LNCaP clone FGC (cell line): ENCODE measurements at regions not wholly inside any gene's neighbourhood (a gene's known extent, or its start where the extent isn't known, plus 50 kb on each side); places are given as distances from the start of the nearest gene placed in this dataset.

Experiments
- DNase-seq: peaks from one replicate; pipeline ENCODE4 v3.0.0-alpha.2; 2011; ENCODE audit warnings: low read depth
- H3K4me3 ChIP-seq: 2 replicates; pipeline ENCODE4 v1.5.1; 2011; ENCODE audit warnings: mild to moderate bottlenecking, low read depth, low read length, control low read depth
- CTCF ChIP-seq: IDR thresholded peaks from 2 replicates; pipeline ENCODE4 v1.5.1; 2012; ENCODE audit warnings: mild to moderate bottlenecking; ENCODE audit not compliant: control insufficient read depth, insufficient read depth; ENCODE audit errors: extremely low read depth

DNA sequence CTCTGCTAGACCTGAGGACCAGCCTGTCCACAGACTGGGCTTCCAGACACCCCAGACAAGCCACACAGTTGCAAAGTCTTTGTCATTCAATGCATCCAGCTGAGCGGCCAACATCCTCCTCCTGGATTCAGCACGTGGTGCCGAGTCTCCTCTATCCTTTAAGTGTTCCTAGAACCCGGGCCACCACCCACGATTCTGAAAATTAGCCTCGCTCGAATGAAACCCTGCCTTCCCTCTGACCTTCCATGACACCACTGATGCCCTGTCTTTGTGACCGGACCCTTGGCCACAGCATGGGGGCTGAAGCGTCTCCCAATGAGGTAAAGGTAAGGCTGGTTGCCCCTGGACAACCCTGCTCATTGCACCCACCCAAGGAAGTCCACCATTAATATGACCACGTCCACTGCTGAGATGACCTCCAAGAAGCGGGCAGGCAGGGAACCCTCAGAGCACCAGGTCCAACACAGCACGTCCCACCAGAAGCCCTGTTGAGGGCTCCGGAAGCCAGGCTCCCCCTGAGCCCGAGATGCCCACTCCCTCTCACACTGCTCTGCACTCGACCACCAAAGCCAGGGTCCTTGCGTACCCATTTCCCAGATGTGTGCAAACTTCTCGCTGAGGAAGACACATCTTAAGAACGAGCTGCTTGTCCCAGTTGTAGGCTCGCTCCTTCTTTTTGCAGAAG is 279.0 kb downstream of the CTTN start:
- no peak for TF ChIP-seq CTCF
- no peak overlapping the region for H3K4me3 ChIP-seq
- no peak for DNase-seq

- no peak for TF ChIP-seq CTCF
- no peak overlapping the region for H3K4me3 ChIP-seq
- no peak for DNase-seq
Observed at GRCh38 chr11:70678931-70679900, 280.9 kb downstream of the CTTN start.

DNA sequence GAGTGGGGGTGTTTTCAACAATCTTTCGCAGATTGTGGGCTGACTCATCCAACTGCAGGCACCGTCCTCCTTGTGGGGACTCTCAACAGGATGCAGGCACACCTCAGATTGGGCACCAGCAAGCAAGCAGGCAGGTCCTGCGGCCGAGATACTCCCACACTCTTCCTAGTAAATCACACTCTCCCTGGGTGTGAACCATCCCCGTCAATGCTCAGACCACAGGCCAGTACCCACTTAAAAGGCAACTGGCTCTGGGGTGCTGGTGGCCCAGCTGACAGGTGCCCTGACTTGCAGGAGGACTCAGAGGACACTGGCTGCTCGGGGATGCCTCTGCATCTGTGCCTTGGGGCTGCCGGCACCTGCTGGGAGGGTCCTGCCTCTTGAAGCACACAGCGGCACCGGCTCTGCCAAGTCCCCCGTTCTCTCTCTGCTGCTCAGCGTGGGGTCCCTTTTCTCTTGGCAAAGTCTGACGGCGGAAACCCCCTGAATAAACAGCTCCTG is 282.5 kb downstream of the CTTN start:
- DNase-seq, result no peak
- TF ChIP-seq CTCF, result no peak
- no peak overlapping the region for H3K4me3 ChIP-seq

GRCh38 chr11:70682056-70682455 is 283.7 kb downstream of the CTTN start:
- no peak for DNase-seq
- TF ChIP-seq CTCF, result no peak
- H3K4me3 ChIP-seq, result no peak overlapping the region

DNA sequence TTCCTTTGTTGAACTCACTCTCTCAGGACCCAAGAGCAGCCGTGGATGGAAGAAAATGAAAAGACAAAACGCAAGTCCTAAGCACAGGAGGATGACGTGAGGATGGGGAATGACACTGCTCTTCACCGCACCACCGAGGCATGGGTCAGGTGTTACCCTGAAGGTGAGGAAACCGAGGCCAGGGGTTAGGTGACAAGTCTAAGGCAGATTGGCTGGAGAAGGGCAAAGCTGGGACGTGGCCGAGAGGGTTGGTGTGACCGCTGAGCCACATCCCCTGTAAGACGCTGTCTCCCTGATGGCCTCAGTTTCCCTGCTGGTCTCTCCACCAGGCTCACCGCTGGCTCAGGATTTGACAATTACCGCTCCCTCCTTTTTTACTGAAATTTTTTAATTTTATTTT is 284.4 kb downstream of the CTTN start:
- H3K4me3 ChIP-seq, result no peak overlapping the region
- DNase-seq, result no peak
- TF ChIP-seq CTCF, result no peak

DNA sequence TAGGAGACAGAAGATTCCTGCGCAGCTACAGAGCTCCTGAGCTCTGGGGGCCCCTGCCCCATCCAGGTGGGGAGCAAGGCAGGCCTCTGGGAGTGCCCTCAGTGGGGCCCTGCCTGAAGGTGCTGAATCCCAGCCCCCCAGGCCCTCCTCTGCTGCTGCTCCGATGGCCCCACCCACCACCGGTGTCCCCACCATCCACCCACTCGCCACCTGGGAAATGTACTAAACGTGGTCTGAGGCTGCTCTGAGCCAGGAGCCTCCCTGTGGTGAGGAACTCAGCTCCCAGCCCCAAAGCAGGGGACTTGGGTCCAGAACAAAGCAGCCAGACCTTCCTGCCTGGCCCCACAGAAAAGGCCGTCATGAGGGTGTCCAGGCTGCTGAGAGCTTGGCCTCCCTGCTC is 289.4 kb downstream of the CTTN start:
- H3K4me3 ChIP-seq, result no peak overlapping the region
- no peak for TF ChIP-seq CTCF
- DNase-seq, result no peak
